Body of pancreas (tissue), 4 donors: ENCODE measurements at regions not wholly inside any gene's neighbourhood (a gene's known extent, or its start where the extent isn't known, plus 50 kb on each side); places are given as distances from the start of the nearest gene placed in this dataset.

Experiments
- POLR2A ChIP-seq, 3 donors: fragments of 450-650 bp; IDR thresholded peaks; one replicate each; pipeline ENCODE4 v1.6.1; 2016; ENCODE audit warnings: antibody characterized with exemption in 3 of 3, mild to moderate bottlenecking in 2 of 3
- TF ChIP-seq, protein P1 (sequence below), 7 experiments: fragments of 450-650 bp in 4 of 7; fragments of 200-600 bp in 3 of 7; sonication (generic) in 3 of 7; IDR thresholded peaks; one replicate each; pipeline ENCODE4 v1.5.1; 2016 to 2019; ENCODE audit warnings: antibody characterized with exemption in 7 of 7

DNA sequence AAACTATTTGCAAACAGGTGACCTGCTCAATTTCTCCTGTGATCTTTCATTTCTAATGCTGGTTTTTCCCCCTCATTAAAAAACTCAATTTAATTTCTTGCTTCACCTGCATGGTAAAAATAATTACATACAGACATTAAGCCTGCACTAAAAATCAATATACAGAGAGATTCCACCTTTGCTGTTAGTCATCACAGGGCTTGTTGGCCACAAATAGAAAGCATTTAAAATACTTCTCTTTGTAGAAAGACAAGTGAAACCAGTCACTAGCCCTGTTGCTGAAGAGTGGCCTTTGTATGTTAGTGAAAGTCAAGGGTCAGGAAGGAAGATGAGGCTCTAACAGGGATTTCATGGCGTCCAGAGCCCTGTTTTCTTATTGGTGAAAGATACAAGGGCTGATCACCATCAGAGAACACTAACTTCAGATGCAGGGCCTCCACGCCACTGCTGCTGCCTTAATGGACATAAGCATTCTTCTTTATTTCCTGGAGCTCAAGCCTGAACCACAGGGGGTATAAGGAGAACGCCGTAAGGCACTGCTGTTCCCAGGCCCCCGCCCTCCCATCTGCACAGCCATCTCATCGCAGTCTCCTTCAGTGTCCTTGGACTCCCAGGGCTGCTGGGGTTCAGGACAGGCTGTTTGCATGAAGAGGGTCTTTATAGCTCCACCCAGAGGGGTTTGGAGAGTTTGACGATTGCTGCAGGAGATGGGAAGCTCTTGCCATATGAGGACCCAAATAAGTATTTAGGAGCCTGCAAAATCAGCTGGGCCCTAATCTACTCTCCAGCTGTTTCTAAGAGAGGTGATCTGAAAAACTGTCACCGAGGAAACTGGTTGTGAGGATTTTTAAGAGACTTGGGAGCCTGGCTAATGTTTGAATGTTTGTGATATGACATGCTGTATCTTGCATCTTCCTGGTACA, 117.3 kb upstream of the IRF2BP2 start:
- TF ChIP-seq, protein P1, sequence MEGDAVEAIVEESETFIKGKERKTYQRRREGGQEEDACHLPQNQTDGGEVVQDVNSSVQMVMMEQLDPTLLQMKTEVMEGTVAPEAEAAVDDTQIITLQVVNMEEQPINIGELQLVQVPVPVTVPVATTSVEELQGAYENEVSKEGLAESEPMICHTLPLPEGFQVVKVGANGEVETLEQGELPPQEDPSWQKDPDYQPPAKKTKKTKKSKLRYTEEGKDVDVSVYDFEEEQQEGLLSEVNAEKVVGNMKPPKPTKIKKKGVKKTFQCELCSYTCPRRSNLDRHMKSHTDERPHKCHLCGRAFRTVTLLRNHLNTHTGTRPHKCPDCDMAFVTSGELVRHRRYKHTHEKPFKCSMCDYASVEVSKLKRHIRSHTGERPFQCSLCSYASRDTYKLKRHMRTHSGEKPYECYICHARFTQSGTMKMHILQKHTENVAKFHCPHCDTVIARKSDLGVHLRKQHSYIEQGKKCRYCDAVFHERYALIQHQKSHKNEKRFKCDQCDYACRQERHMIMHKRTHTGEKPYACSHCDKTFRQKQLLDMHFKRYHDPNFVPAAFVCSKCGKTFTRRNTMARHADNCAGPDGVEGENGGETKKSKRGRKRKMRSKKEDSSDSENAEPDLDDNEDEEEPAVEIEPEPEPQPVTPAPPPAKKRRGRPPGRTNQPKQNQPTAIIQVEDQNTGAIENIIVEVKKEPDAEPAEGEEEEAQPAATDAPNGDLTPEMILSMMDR (IDR thresholded peaks at IDR 0.05) = no peak
- no peak for TF ChIP-seq POLR2A (IDR thresholded peaks at IDR 0.05)
